IMR-90 (cell line): ENCODE measurements at regions not wholly inside any gene's neighbourhood (a gene's known extent, or its start where the extent isn't known, plus 50 kb on each side); places are given as distances from the start of the nearest gene placed in this dataset.

Experiments used
- CTCF ChIP-seq: conservative IDR thresholded peaks from 2 replicates; pipeline ENCODE4 v1.5.1; 2012; ENCODE audit warnings: mild to moderate bottlenecking, low read depth, low read length, improper control_type of control experiment
- ELK1 ChIP-seq: fragments of 150-350 bp; IDR thresholded peaks from 2 replicates; pipeline ENCODE4 v1.6.1; 2016; ENCODE audit warnings: low read depth, mild to moderate bottlenecking, low read length, moderate library complexity, borderline replicate concordance
- FOS ChIP-seq: fragments of 150-350 bp; IDR thresholded peaks from 2 replicates; pipeline ENCODE4 v1.6.1; 2016; ENCODE audit warnings: low read depth, low read length
- NFE2L2 ChIP-seq: fragments of 150-350 bp; IDR thresholded peaks from 2 replicates; pipeline ENCODE4 v1.6.1; 2016; ENCODE audit warnings: low read depth, mild to moderate bottlenecking, low read length
- POLR2A ChIP-seq: IDR thresholded peaks from 2 replicates; pipeline ENCODE4 v1.6.1; 2012; ENCODE audit warnings: mild to moderate bottlenecking, low read depth, low read length
- RAD21 ChIP-seq: IDR thresholded peaks from 2 replicates; pipeline ENCODE4 v1.6.1; 2012; ENCODE audit warnings: low read length, improper control_type of control experiment
- SMC3 ChIP-seq: fragments of 150-350 bp; IDR thresholded peaks from 2 replicates; pipeline ENCODE4 v1.6.1; 2016; ENCODE audit warnings: low read depth, mild to moderate bottlenecking, antibody characterized with exemption, low read length, moderate library complexity

GRCh38 chr11:116239247-116239646 lies 533.5 kb downstream of the BUD13 start:
- no peak for TF ChIP-seq CTCF
- no peak for TF ChIP-seq POLR2A
- no peak for TF ChIP-seq FOS
- no peak for TF ChIP-seq SMC3
- TF ChIP-seq ELK1 = no peak
- no peak for TF ChIP-seq RAD21
- TF ChIP-seq NFE2L2 = no peak
